HG03558 (cell line): ENCODE measurements at regions not wholly inside any gene's neighbourhood (a gene's known extent, or its start where the extent isn't known, plus 50 kb on each side); places are given as distances from the start of the nearest gene placed in this dataset.
"Not testable (repeated sequence)": the region's sequence is repeated elsewhere in the genome, so short reads cannot be mapped to it uniquely, and the experiment has no call there.

Experiments
- ATAC-seq: cut with Tn5 transposase; IDR thresholded peaks from one replicate; pipeline ENCODE4 v1.9.1; 2021; ENCODE audit warnings: moderate number of reproducible peaks; ENCODE audit not compliant: unreplicated experiment; ENCODE audit errors: extremely low read depth

DNA sequence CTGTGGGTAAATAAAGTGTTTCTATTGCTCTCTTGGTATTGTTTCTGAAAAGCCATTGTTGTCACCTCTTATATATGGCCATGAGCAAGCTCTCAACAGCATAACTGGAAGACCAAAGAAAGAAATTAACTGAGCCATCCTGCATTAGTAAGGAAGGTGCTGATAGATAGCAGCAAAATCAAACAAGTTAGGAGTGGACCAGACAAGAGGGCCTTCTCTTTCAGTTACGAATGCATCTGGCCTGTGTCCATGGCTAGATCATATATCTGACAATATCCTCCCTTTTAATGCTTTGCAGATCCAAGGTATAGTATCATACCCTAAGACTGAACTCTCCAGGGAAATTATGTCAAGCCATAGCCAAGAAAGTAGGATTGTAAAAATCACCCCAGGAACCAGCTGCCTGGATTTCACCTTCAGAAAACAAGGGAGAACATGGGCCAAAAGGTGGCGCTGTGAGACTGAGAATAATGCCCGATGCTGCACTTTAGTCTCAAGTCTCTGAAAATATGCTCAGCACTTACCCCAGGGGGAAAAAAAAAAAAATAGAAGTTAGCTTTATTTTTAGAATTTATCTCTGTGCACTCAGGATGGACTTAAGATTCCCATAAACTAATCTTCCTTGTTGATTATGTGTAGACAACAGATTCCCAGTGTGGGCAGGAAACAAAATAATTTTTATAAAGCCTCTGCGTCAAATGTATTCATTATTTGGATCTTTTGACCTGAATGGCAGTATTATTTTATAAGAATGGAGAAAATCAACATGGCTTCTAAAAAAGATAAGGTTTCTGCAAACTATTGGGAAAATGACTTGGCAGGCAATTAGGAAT lies 415.1 kb downstream of the ETS1 start:
- ATAC-seq = peak; percentile 83

DNA sequence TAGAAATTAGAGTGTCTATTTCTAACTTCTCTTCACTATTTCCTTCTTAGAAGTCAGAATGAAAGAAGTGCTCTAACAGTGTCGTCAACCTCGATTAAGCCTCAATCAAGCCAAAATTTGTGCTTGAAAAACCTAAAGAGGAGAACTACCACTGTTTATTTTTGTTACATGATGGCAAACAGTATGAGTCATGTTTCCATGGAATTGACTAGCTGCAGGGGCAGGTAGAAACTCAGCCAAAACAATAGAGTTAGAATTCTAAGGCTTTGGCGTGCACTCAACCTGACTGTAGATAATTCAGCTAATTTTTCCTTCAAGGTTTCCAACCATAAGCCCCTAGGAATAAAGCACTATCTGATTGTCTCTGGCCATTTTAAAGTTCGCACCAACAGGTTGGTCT lies 415.9 kb downstream of the ETS1 start:
- ATAC-seq = no peak

DNA sequence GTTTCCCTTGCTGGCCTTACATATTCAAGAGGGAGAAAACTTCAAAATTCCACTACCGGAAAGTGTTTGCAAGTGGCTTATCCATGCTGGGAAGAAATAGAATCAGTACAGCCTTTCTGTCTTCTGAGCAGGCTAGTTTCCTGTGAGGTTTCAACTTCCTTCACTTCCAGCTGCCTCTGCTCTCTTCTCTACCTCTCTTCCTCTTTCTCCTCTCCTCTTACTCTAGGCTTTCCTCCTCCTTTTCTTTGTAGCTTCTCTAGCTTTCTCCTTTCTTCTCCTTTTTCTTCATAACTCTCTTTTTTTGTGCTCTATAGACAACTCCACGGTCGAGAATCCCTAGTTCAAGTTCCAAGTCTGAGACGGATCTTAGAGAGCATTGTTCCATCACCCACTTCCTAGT lies 421.8 kb downstream of the ETS1 start:
- no peak for ATAC-seq

DNA sequence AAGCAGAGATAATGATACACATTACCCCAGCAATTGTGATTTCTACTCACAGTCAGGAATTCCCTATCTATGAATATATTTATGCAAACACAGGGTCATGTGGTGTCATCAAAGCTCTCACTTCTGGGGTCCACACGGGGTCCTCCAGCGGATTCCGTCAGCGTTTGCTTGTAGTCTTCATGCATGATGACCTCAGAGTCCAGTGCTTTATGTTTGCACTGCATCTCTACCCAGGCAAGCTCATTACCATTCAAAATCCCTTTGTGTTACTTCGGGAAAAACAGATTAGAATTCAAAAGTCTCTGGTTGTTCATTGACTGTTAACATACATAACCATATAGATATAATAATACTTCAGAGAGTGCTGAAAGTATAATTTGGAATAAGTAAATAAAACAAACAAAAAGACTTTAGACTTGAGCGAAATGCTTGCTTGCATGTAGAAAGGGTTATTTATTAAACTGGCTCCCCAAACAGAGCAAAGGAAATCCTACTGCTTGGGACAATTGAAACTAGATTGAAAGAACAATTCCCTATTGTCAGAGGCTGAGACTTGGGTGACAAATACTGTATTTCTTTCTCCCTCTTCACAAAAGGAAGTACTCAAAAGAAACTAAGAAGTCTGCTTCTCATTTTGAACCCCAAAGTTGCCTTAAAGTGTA lies 423.1 kb downstream of the ETS1 start:
- no peak for ATAC-seq

DNA sequence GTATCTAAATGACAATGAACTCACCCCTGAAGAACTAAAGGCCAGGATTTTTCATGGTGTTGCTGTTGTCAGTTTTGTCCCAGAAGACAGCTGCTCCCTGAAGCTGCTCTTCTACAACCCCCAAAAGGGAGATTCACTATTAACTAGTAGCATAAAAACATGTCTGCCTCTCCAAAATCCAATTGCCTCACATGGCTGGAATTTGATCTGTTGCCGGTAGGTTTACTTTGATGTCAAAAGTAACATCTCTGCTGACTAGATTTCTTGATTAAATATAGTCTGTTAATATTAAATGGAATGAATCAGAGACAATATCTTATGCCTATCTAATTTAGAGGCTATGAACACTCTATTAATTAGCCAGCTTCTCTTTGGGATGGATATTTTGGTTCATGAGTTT lies 425.4 kb downstream of the ETS1 start:
- ATAC-seq = no peak

DNA sequence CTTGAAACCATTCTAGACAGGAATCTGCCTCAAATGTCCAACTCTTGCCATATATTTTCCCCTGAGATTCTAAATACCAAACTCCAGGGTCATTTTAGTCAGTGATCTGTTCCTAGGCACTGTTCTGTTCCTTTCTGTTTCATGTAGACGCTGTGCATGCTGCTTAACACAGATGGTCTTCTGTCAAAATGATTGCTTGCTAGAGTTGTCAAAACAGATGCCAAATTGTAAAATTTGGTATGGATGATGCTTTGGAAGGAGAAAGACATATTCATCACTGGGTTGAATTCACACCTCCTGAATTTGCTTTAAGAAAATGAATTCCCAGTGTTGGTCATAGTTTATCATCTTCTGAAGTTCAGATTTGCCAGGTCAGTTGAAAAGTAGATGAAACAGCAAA lies 425.9 kb downstream of the ETS1 start:
- no peak for ATAC-seq

DNA sequence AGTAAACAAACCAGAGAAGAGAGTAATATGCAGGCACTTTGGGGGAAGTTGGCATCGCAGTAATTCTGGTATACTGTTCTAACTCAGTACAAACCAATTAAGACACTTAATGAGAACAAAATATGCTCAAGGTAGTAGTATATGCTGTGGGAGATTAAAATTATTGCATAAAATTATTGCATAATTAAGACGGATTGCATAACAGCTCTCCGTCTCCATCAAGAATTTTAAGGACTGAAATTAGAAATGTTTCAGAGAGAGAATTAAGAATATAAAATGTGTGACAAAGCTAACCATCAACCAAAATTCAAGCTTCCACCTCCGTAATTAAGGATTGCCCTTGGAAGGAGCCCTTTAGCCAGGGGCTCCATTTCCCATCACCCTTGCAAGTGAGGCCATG lies 428.5 kb downstream of the ETS1 start:
- no peak for ATAC-seq

DNA sequence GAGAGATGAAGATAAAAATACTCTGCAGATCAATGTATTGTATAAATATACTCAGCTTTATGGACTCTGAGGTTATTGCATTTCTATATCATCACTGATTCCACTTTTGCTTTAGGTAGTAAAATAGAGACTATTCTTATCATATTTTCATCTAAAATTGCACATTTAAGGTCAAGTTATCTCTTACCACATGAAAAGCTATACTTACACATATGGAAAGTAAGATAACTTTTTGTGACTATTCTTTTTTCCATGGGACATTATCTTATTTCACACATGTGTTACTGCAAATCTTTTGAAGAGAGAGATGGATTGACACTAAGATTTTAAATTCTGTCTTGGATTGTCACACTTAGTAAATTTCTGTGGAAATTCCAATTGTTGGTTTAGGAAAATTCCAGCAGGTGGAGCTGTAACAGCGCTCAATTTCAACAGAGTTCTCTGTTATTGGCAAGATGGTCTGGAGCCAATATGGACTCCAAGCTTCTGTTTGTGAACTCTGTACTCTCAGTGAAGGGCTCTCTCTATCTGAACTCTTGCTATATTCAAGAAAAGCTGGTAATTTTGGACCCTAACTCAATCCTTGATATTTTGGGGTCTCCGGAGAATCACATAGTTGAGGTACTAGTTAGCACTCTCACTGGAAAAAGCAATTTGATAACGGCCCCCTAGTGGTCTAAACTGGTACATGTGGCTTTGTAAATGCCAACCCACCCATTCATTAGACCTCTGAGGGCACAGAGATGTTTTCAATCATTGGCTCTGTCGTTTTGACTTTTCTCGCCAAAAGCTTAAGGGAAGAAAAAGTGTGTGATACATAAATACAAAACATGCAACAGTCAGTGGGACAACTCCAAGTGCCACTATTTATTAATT lies 429.7 kb downstream of the ETS1 start:
- ATAC-seq = peak; percentile 69

DNA sequence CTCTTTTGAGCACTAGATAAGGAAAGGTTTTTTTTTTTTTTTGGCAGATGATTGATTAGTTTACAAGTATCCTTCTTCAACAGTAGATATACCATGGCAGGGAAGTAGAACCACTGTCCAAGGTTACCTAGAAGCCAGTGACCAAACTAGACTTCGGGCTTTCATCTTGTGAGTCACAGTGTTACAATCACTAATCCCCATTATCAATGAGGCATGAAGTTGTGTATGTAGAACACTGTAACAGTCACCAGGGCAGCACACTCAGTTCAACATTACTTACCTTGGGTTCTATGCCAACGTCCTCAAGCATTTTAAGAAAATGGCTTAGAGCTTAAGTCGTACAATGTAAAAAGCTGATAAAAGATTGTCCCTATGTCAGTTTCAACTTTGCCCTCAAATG lies 430.9 kb downstream of the ETS1 start:
- ATAC-seq = no peak

DNA sequence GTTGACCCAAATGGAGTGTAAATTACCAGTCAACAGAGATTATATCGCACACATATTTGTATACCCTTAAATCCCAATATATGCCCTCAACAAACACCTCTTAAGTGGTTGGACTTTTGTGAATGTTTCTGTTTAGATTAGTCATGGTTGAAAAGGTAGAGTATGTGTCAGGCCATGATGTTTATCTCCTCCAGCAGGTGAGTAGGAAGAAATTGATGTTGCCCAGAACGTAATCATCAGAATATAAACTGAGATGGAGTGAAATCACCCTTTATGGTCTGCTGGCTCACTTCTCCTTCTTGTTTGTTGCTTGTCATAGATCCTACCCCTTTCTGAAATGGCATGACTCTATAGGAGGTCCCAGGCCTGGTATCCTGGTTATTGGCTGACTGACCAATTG lies 431.8 kb downstream of the ETS1 start:
- ATAC-seq = no peak

DNA sequence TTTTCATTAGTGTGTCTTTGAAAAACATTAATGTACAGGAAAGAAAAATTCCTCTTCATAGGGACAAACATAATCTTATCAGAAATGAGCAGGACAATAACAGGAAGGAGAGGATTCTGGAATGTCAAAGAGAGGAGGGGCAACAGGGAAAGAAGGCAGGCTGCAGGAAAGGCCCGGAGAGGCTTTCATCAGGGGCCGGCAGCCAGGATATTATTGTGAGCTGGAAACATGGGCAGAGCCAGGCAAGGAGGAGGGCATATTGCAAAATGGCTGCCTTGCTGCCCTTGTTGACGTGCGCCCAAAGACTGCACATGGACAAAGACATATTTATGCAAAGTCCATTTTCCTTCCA lies 433.7 kb downstream of the ETS1 start:
- ATAC-seq = no peak

DNA sequence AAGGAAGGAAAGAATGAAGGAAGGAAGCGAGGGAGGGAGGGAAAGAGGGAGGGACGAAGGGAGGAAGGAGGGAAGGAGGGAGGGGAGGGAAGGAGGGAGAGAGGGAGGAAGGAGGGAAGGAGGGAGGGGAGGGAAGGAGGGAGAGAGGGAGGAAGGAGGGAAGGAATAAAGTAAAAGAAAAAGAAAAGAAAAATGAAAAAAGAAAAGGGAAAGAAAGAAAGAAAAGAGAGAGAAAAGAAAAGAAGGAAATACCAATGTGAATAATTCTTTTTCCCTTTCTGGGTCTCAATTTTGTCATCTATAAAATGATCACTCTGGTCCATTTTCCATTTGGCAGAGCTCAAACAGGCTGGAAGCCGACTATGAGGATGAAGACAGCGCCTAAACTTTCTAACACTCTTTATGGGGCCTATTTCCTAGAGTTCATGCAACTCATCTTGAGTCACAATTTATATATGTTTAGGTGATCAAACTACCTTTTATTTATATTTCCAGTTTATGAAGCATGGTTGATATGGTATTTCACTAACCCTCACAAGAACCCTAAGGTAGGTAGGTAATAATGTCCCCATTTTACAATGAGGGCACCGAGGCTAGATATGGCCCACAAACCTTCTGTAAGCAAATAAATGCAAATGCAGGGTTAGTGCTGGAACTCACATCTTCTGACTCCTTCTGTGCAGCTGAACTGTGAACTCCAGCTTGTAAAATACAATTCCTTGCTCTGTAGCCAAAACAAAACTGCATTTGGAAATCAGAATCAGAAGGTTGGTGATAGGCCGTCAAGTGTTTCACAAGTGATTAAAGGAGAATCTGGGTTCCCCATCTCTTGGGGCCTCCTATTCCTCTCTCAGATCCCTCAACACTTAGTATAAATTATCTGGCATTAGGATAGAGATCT lies 434.3 kb downstream of the ETS1 start:
- no peak for ATAC-seq

DNA sequence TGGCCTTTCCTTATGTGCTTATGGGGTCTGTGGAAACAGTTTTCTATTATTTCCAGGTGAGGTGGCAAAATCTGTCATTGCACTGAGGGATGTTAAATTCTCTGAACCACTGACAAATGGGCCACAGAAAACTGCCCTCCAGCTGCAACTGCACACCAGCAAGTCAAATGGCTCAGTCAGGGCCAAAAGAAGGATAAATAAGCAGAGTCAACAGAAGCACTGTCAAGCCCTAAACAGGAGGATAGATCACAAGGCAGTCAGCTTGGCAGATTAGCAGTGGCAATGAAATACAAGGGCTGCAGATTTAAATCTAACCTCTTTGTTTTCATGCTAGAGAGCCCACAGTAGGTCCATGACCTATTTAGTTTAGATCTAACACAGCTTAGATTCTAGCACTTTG lies 435.6 kb downstream of the ETS1 start:
- ATAC-seq = no peak

DNA sequence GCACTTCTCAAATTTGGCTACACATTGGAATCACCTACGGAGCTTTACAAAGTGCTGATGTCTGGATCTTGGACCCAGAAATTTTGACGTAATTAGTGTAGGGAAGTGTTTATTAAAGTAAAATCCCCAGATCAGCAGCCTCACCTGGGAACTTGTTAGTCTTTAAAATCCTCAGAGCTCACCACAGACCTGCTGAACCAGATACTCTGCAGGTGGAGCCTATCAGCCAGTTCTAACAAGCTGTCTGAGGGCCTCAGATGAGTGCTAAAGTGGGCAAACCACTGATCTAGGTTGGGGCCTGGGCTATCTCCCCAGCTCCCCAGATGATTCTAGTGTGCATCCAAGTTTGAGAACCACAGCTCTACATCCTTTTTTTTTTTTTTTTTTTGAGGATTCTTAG lies 436.0 kb downstream of the ETS1 start:
- no peak for ATAC-seq

DNA sequence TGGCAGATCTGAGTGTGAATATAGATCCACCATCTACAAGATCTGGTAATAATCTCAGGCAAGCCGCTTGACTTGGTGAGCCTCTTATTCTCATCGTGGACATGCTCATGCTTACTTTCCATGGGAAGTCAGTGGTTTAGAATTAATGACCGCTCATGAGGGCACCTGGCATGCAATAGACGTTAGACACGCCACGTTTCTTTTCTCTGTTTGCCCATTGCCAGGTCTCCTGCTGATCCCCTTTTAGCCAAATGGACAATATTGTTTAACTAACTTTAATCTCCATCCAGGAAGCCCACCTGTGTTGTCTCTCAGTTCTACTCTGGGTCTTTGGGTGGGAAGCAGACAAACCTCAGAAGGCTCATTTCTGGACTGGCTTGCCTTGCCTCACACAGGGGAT lies 439.1 kb downstream of the ETS1 start:
- no peak for ATAC-seq

DNA sequence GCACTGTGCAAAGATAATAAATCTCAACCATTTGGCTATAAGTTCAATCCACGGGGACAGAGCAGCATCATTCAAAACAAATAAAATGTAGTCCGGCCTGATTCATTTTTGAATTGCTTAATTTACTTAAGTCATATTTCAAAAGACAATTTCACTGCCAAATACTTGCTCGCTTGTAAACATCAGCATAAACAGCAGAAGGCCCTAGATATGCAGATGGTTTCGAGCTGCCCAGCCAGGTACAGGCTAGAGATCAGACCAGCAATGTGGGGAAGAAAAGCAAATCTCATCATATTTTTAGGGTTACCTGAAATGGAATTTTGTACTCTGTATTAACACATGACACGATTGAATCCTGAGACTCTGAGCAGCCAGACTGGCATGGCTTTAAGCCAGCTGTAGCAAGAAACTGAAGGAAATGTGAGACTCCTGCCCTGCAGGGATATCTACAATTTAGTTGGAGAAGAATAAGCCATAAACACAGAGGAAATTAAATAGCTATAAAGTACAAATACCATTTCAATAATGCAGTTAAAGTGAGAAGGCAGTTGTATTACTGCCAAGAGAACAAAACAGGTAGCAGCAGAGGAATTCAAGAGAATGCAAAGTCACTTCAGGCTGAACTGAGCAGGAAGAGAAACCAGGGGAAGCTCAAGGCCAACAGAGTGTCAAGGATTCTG lies 440.3 kb downstream of the ETS1 start:
- no peak for ATAC-seq

DNA sequence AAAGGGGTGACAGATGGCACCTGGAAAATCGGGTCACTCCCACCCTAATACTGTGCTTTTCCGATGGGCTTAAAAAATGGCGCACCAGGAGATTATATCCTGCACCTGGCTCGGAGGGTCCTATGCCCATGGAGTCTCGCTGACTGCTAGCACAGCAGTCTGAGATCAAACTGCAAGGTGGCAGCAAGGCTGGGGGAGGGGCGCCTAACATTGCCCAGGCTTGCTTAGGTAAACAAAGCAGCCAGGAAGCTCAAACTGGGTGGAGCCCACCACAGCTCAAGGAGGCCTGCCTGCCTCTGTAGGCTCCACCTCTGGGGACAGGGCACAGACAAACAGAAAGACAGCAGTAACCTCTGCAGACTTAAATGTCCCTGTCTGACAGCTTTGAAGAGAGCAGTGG lies 447.1 kb downstream of the ETS1 start:
- not testable (repeated sequence) for ATAC-seq

DNA sequence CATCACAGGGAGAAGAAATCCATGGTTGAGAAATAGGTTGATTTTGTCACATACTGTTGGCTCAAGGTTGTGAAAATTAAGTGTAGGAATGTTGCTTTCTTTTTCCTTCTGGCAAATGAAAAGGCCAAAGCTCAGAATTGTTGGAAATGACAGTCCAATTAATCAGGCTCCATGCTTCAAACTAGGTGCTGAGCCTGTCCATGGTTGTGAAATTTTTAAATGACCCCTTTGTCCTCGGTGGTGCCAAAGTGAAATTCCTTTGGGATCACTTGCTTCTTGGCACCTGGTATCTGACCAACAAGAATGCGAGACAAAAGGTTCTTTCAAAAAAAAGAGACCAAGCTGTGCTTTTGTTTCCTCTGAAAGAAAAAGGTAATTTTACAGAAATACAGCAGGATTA lies 451.9 kb downstream of the ETS1 start:
- no peak for ATAC-seq

DNA sequence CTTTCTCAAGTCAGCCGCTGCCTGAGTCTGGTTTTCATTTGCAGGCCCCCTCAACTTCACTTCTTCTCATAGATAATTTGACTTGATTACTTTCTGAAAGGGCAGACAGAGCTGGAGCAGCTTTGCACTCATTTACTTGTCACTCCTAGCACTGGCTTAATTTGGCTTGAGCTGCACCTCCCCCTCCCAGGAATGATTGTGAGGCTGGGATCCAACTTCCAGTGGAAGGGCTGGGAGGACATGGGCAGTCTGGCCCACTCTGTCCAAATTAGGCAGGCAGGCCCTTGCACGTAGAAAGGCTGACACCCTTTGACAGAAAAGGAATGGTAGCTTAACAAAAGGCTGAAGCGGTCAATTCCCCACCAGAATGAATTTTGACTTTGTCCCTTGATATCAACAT lies 453.9 kb downstream of the ETS1 start:
- ATAC-seq = no peak

DNA sequence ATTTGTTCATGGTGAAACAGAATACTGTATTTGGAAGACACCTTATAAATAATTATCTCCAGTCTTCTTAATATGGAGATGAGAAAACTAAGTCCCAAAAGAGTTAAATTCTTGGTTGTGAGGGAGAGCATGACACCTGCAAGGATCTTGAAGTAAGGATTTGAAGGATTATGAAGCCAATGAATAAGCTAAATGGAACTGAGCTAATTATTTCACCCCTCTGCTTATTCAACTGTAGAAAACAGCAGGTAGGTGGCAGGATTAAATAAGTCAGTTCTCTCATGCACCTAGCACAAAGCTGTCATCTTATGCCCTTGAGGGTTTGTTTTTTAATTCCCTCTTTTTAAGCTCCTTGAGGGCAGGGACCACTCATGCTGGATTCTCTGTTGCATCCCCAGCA lies 457.3 kb downstream of the ETS1 start:
- no peak for ATAC-seq
